Panc1 (cell line): ENCODE measurements at regions not wholly inside any gene's neighbourhood (a gene's known extent, or its start where the extent isn't known, plus 50 kb on each side); places are given as distances from the start of the nearest gene placed in this dataset.

Experiments used
- ATAC-seq: fragments of 200-7000 bp; cut with Tn5 transposase; 2 replicates; pipeline ENCODE4 v1.9.1; 2020; ENCODE audit warnings: mild to moderate bottlenecking, moderate library complexity
- BruUV-seq: library from RNA; stranded (reverse); fragments of 400-500 nt; replicated peaks from 2 replicates; lab custom pipeline; 2021; lab: Mats Ljungman, UMichigan
- CTCF ChIA-PET: fragments of 300-600 bp; sonication (Branson Sonifier 250); formaldehyde crosslinking; loops from one replicate; lab custom pipeline; 2022; ENCODE audit warnings: antibody characterized with exemption; lab: Charles Lee
- POLR2A ChIA-PET: fragments of 300-600 bp; sonication (Branson Sonifier 250); formaldehyde crosslinking; loops from one replicate; lab custom pipeline; 2022; ENCODE audit warnings: antibody characterized with exemption; lab: Charles Lee
- DNase-seq: peaks from one replicate; pipeline ENCODE4 v3.0.0-alpha.2; 2010; ENCODE audit warnings: low read depth, low spot score
- H3K27ac ChIP-seq: 2 replicates; pipeline ENCODE4 v1.5.1; 2011; ENCODE audit warnings: mild to moderate bottlenecking, low read length, inconsistent platforms
- H3K27me3 ChIP-seq: fragments of 200-500 bp; sonication (Bioruptor generic); 2 replicates; pipeline ENCODE4 v1.6.0; 2014; ENCODE audit warnings: low read length, inconsistent platforms; ENCODE audit not compliant: control insufficient read depth, insufficient read depth
- H3K36me3 ChIP-seq: fragments of 200-500 bp; sonication (Bioruptor generic); 2 replicates; pipeline ENCODE4 v1.5.1; 2014; ENCODE audit warnings: inconsistent platforms, mild to moderate bottlenecking, low read length, moderate library complexity; ENCODE audit not compliant: control insufficient read depth, insufficient read depth
- H3K4me1 ChIP-seq: 2 replicates; pipeline ENCODE4 v1.5.1; 2011; ENCODE audit warnings: inconsistent platforms, mild to moderate bottlenecking, low read length, moderate library complexity; ENCODE audit not compliant: control insufficient read depth, insufficient read depth
- H3K4me3 ChIP-seq, 2 experiments: 2 replicates each; pipeline ENCODE4 v1.5.1; 2011 to 2012; ENCODE audit warnings: low read depth in 2 of 2, low read length in 2 of 2, mild to moderate bottlenecking in 2 of 2, inconsistent platforms in 1 of 2, moderate library complexity in 1 of 2
- H3K9me3 ChIP-seq: fragments of 200-500 bp; sonication (Bioruptor generic); 2 replicates; pipeline ENCODE4 v1.5.1; 2014; ENCODE audit warnings: low read depth, mild to moderate bottlenecking, inconsistent platforms, low read length, moderate library complexity; ENCODE audit not compliant: control insufficient read depth, insufficient read depth
- CTCF ChIP-seq: fragments of 450-650 bp; IDR thresholded peaks from 2 replicates; pipeline ENCODE4 v1.5.1; 2017; ENCODE audit warnings: mild to moderate bottlenecking
- POLR2AphosphoS5 ChIP-seq: IDR thresholded peaks from 2 replicates; pipeline ENCODE4 v1.6.1; 2012; ENCODE audit warnings: mild to moderate bottlenecking, low read depth, low read length, moderate library complexity
- SIN3A ChIP-seq: IDR thresholded peaks from 2 replicates; pipeline ENCODE4 v1.6.1; 2012; ENCODE audit warnings: low read depth, mild to moderate bottlenecking, low read length, moderate library complexity, borderline replicate concordance; ENCODE audit not compliant: insufficient read depth
- TCF7L2 ChIP-seq: IDR thresholded peaks from 2 replicates; pipeline ENCODE4 v1.6.1; 2011; ENCODE audit warnings: mild to moderate bottlenecking, low read depth, low read length, inconsistent platforms
- in situ Hi-C: cut with HindIII; loops from 2 replicates; pipeline ENCODE4 v1.10.0; 2016; ENCODE audit warnings: low sequenced_read_pairs, low pct_unique_long_range_greater_than_20kb
- intact Hi-C: fragments of 100-400 bp; cut with micrococcal nuclease; formaldehyde crosslinking; loops from one replicate; pipeline ENCODE4 v1.10.0; 2022; ENCODE audit not compliant: unreplicated experiment
- TF ChIP-seq, protein P1 (sequence below), 2 experiments: IDR thresholded peaks; 2 replicates each; pipeline ENCODE4 v1.6.1; 2011 to 2012; ENCODE audit warnings: low read depth in 2 of 2, control low read depth in 1 of 2, low read length in 1 of 2, mild to moderate bottlenecking in 1 of 2, moderate library complexity in 1 of 2; ENCODE audit not compliant: insufficient read depth in 1 of 2

- DNase-seq, result no peak
- H3K4me1 ChIP-seq, result no peaks in the 10 kb centered on the region
- peaks cover 7% of the 10 kb centered on the region; the same call in 1 of the 2 replicates for H3K9me3 ChIP-seq
- H3K27me3 ChIP-seq, result no peaks in the 10 kb centered on the region
- no peak for ATAC-seq
- ChIA-PET POLR2A (no interaction called here), CTCF (no interaction called here)
- no peak overlapping the region for H3K27ac ChIP-seq
- H3K4me3 ChIP-seq, result no peak overlapping the region
- in situ Hi-C loops, result no loop called here
- intact Hi-C loops, result no loop called here
- no peaks in the 10 kb centered on the region for H3K36me3 ChIP-seq
- TF ChIP-seq CTCF (no peak), SIN3A (no peak), POLR2AphosphoS5 (no peak), TCF7L2 (no peak)
- TF ChIP-seq, protein P1, sequence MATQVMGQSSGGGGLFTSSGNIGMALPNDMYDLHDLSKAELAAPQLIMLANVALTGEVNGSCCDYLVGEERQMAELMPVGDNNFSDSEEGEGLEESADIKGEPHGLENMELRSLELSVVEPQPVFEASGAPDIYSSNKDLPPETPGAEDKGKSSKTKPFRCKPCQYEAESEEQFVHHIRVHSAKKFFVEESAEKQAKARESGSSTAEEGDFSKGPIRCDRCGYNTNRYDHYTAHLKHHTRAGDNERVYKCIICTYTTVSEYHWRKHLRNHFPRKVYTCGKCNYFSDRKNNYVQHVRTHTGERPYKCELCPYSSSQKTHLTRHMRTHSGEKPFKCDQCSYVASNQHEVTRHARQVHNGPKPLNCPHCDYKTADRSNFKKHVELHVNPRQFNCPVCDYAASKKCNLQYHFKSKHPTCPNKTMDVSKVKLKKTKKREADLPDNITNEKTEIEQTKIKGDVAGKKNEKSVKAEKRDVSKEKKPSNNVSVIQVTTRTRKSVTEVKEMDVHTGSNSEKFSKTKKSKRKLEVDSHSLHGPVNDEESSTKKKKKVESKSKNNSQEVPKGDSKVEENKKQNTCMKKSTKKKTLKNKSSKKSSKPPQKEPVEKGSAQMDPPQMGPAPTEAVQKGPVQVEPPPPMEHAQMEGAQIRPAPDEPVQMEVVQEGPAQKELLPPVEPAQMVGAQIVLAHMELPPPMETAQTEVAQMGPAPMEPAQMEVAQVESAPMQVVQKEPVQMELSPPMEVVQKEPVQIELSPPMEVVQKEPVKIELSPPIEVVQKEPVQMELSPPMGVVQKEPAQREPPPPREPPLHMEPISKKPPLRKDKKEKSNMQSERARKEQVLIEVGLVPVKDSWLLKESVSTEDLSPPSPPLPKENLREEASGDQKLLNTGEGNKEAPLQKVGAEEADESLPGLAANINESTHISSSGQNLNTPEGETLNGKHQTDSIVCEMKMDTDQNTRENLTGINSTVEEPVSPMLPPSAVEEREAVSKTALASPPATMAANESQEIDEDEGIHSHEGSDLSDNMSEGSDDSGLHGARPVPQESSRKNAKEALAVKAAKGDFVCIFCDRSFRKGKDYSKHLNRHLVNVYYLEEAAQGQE (IDR thresholded peaks at IDR 0.05; ENCODE audit: insufficient read depth in 1 of 2, low read depth in 2 of 2, low read length in 1 of 2), result no peak
- no TSS peak for BruUV-seq
These were observed 241.6 kb upstream of the COL8A1 start for GRCh38 chr3:99396651-99397275.

- Histone ChIP-seq H3K27ac (no peak overlapping the region), H3K27me3 (no peaks in the 10 kb centered on the region)
- no TSS peak for BruUV-seq
These were observed 243.3 kb upstream of the COL8A1 start for GRCh38 chr3:99394831-99395778.

More at GRCh38 chr3:99394831-99395778, 243.3 kb upstream of the COL8A1 start:
- no peaks in the 10 kb centered on the region for H3K36me3 ChIP-seq
- peaks cover 7% of the 10 kb centered on the region; the same call in 1 of the 2 replicates for H3K9me3 ChIP-seq
- POLR2A ChIA-PET, result interaction anchor here (0.7 kb wide), 1 partner anchor 602 kb away, joined by 7 read pairs; no protein-coding TSS in a partner anchor
- ATAC-seq, result no peak
- H3K4me3 ChIP-seq, result no peak overlapping the region
- DNase-seq, result no peak
- no peak for TF ChIP-seq CTCF
- TF ChIP-seq POLR2AphosphoS5, result no peak
- TF ChIP-seq TCF7L2, result no peak
- TF ChIP-seq SIN3A, result no peak
- TF ChIP-seq, protein P1 (IDR thresholded peaks at IDR 0.05; ENCODE audit: insufficient read depth in 1 of 2, low read depth in 2 of 2, low read length in 1 of 2), result no peak
- in situ Hi-C loops, result no loop called here
- CTCF ChIA-PET, result no interaction called here
- intact Hi-C loops, result no loop called here
- no peaks in the 10 kb centered on the region for H3K4me1 ChIP-seq
